ENCODE measurements at regions not wholly inside any gene's neighbourhood (a gene's known extent, or its start where the extent isn't known, plus 50 kb on each side); places are given as distances from the start of the nearest gene placed in this dataset.

DNA sequence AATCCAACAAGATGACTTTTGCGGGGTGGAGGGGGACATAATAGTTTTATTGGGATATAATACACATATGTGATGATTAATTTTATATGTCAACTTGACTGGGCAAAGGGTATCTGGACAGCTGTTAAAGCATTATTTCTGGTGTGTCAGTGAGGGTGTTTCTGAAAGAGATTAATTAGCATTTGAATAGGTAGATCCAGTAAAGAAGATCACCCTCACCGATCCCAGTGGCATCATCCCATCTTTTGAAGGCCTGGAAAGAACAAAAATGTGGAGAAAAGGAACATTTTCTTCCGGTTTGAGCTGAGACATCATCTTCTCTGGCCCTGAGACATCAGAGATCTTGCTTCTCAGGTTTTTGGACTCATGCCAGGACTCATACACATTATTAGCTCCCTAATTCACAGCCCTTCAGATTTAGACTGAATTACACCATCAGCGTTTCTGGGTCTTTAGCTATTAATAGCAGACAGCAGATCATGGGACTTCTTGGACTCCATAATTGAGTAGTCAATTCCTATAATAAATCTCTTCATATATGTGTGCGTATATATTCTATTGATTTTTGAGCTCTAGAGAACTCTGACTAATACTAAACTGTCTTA is 283.6 kb downstream of the PCNX1 start:
- TF ChIP-seq, protein P1, sequence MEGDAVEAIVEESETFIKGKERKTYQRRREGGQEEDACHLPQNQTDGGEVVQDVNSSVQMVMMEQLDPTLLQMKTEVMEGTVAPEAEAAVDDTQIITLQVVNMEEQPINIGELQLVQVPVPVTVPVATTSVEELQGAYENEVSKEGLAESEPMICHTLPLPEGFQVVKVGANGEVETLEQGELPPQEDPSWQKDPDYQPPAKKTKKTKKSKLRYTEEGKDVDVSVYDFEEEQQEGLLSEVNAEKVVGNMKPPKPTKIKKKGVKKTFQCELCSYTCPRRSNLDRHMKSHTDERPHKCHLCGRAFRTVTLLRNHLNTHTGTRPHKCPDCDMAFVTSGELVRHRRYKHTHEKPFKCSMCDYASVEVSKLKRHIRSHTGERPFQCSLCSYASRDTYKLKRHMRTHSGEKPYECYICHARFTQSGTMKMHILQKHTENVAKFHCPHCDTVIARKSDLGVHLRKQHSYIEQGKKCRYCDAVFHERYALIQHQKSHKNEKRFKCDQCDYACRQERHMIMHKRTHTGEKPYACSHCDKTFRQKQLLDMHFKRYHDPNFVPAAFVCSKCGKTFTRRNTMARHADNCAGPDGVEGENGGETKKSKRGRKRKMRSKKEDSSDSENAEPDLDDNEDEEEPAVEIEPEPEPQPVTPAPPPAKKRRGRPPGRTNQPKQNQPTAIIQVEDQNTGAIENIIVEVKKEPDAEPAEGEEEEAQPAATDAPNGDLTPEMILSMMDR (conservative IDR thresholded peaks at IDR 0.05; ENCODE audit: low read length), result no peak
- DNase-seq (ENCODE audit: low read depth), result no peak
- no peak overlapping the region for H3K4me3 ChIP-seq (ENCODE audit: low read length)

DNA sequence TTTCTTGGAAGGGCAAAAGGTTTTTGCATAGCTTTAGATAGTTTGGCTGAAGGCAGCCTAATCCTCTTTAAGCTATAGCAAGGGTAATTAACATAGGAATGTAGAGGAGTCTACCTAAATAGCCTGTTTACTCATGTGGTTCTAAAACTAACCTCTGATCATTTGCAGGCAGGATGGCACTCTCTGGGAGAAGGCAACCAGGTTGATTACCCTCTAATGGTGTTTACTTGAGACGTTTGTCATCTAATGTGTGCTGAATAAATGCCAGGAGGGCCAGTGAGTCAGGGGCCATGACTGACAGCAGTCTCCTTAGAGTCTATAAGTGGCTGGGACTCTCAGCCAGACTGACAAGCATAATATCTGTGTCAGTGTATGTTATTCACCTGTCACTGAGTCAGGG is 286.4 kb downstream of the PCNX1 start:
- TF ChIP-seq, protein P1 (conservative IDR thresholded peaks at IDR 0.05; ENCODE audit: low read length), result no peak
- DNase-seq (ENCODE audit: low read depth), result no peak
- H3K4me3 ChIP-seq (ENCODE audit: low read length), result no peak overlapping the region

DNA sequence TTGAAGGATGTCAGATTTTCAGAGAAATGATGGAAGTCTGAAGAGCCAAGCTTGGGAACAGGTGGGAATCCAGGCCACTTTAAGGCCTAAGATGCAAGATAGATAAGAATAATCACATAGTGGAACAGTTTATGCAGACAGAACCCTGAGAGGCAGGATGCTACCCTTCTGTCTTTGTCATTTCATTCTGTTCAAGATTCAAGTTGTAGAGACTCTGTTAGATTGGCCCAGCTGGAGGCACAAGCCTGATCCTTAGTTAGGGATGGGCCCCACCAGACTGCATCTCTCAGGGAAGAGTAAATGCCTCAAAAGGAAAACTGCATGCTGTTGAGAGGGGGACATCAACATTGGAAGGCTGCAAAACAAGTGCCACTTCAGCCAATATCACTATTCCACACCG is 287.0 kb downstream of the PCNX1 start:
- no peak overlapping the region for H3K4me3 ChIP-seq (ENCODE audit: low read length)
- no peak for DNase-seq (ENCODE audit: low read depth)
- TF ChIP-seq, protein P1 (conservative IDR thresholded peaks at IDR 0.05; ENCODE audit: low read length), result no peak

DNA sequence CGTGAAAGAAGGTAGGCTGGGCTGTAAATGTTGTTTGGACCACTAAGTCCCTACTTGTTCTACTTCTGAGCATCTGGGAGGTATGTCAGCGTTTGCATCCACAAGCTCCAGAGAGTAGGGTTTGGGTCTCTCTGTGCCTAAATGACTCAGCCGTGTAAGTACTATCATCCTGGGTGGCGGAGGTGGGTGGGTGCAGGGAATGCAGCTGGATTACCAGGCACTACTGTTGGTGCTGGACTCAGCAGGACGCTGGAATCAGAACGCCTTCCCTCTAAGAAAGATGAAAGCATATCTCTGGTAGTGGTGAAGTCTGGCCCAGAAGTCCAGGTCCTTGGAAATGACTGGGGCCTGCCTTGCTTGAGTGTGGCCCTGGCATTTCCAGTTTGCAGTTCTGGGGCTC is 289.7 kb downstream of the PCNX1 start:
- H3K4me3 ChIP-seq (ENCODE audit: low read length), result no peak overlapping the region
- TF ChIP-seq, protein P1 (conservative IDR thresholded peaks at IDR 0.05; ENCODE audit: low read length), result no peak
- DNase-seq (ENCODE audit: low read depth), result no peak

DNA sequence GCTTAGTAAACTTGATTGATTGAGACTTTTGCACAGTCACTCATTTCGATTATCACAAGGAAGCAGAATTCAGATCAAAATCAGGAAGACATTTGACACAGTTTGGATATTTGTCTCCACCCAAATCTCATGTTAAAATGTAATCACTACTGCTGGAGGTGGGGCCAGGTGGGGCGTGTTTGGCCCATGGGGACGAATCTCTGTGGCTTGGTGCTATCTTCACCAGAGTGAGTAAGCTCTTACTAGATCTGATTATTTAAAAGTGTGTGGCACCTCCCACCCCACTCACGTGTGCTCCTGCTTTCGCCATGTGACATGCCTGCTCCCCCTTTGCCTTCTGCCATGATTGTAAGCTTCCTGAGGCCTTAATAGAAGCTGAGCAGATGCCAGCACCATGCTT is 291.4 kb downstream of the PCNX1 start:
- no peak for DNase-seq (ENCODE audit: low read depth)
- H3K4me3 ChIP-seq (ENCODE audit: low read length), result no peak overlapping the region
- TF ChIP-seq, protein P1 (conservative IDR thresholded peaks at IDR 0.05; ENCODE audit: low read length), result no peak

DNA sequence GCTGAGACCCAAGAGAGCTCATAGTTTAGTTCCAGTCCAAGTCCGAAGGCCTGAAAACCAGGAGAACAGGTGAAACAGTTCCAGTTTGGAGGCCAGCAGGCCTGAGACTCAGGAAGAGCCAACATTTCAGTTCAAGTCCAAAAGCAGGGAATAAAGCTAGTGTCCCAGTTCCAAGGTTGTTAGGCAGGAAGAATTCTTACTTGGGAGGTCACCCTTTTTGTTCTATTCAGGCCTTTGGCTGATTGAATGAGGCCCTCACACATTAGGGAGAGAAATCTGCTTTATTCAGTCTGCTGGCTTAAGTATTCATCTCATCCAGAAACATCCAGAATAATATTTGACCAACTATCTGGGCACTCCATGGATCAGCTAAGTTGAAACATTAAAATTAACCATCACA is 294.6 kb downstream of the PCNX1 start:
- H3K4me3 ChIP-seq (ENCODE audit: low read length), result no peak overlapping the region
- TF ChIP-seq, protein P1 (conservative IDR thresholded peaks at IDR 0.05; ENCODE audit: low read length), result no peak
- no peak for DNase-seq (ENCODE audit: low read depth)

DNA sequence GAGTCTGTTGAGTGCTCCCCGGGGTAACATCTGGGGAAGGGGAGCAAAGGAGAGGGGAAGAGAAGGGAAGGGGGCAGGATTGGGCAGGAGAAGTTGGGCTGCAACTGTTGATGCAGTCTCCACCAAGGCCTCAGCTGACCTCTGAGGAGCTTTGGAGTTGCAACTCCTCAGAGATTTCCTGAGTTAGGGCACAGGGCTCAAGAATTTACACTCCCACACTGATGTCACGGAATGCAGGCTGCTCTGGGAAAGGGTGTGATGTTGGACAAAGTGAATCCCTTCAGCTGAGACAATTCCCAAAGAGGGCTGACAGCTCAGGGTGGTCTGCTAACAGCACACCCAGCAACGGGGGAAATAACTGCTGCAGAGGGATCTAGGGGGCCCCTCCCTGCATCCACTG is 295.6 kb downstream of the PCNX1 start:
- peak; percentile 64 for DNase-seq (ENCODE audit: low read depth)
- TF ChIP-seq, protein P1 (conservative IDR thresholded peaks at IDR 0.05; ENCODE audit: low read length), result no peak
- H3K4me3 ChIP-seq (ENCODE audit: low read length), result no peak overlapping the region
